ENCODE measurements at regions not wholly inside any gene's neighbourhood (a gene's known extent, or its start where the extent isn't known, plus 50 kb on each side); places are given as distances from the start of the nearest gene placed in this dataset.

DNA sequence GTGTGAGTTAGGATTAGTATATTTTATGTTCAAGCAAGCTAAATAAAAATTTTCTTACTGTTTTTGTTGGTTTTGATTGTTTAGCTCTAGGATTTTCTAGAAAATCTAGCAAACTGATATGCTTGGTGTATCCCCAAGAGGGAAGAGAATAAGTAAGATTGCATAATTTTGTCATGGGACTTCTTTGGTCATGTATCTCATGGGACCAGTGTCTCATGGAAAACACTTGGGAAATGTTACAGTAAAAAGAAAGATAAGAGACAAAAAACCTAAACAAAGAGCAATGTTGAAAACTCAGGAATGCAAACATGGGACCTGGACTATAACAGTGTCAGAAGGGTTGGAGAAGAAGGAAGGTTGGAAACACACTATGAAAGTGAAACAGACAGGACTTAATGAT is 119.4 kb downstream of the TLR4 start:
- Histone ChIP-seq H4K5ac (ENCODE audit: insufficient read length, low read depth, low read length) (no peak overlapping the region), H4K8ac (replicated peaks; ENCODE audit: insufficient read length, low read depth, low read length) (no peak overlapping the region), H3K23me2 (ENCODE audit: insufficient read length, low read depth, low read length, poor library complexity, severe bottlenecking) (no peaks in the 10 kb centered on the region), H2BK12ac (ENCODE audit: insufficient read length, low read depth, low read length) (no peak overlapping the region), H3K56ac (ENCODE audit: insufficient read length, low read depth, low read length) (no peak overlapping the region), H2BK20ac (ENCODE audit: low read depth, low read length, poor library complexity, severe bottlenecking) (no peak overlapping the region), H2BK5ac (ENCODE audit: insufficient read length, low read length) (no peak overlapping the region), H2AK5ac (ENCODE audit: insufficient read length, low read length) (no peak overlapping the region), H3K27me3 (ENCODE audit: insufficient read depth, low read length) (no peaks in the 10 kb centered on the region), H2AFZ (ENCODE audit: low read length) (no peak overlapping the region), H3K23ac (ENCODE audit: insufficient read length, low read depth, low read length) (no peak overlapping the region), H3K14ac (ENCODE audit: insufficient read depth, low read length) (no peak overlapping the region), H3K4me2 (ENCODE audit: insufficient read depth, insufficient read length, low read length) (no peak overlapping the region), H3K18ac (ENCODE audit: insufficient read length, low read depth, low read length) (no peak overlapping the region), H3K4ac (ENCODE audit: low read depth, low read length) (no peak overlapping the region), H3K4me1 (ENCODE audit: insufficient read depth, low read length) (0 out of 2 replicates have a peak, but pooled peaks cover 2% of the 10 kb centered on the region), H3K27ac (ENCODE audit: insufficient read length, low read depth, low read length) (no peak overlapping the region), H3K79me1 (ENCODE audit: insufficient read depth, low read depth, low read length, poor library complexity, severe bottlenecking) (no peaks in the 10 kb centered on the region), H3K9ac (ENCODE audit: extremely low read depth, insufficient read length, low read length) (no peak overlapping the region), H3K79me2 (ENCODE audit: insufficient read depth, low read length) (no peaks in the 10 kb centered on the region), H2BK120ac (ENCODE audit: low read depth, low read length, poor library complexity, severe bottlenecking) (no peak overlapping the region), H4K20me1 (ENCODE audit: control insufficient read depth, insufficient read depth, insufficient read length) (no peaks in the 10 kb centered on the region), H3T11ph (ENCODE audit: low read length) (no peak overlapping the region), H3K9me3 (ENCODE audit: control insufficient read depth, low read depth, low read length) (no peaks in the 10 kb centered on the region), H4K91ac (ENCODE audit: insufficient read length, low read depth, low read length) (no peak overlapping the region), H2BK15ac (ENCODE audit: low read depth, low read length) (no peak overlapping the region)
- Mint-ChIP-seq H3K36me3 (ENCODE audit: insufficient read depth in 1 of 3, low read depth in 3 of 3) (no peaks in the 10 kb centered on the region), H3K27me3 (ENCODE audit: low read depth) (no peaks in the 10 kb centered on the region), H3K9me3 (no peaks in the 10 kb centered on the region), H3K27ac (no peak overlapping the region), H3K4me1 (peaks cover 3 to 6% of the 10 kb centered on the region in 2 experiments; a peak in 3 of 4 replicates), H3K4me3 (no peak overlapping the region)
- TF ChIP-seq, protein P1, sequence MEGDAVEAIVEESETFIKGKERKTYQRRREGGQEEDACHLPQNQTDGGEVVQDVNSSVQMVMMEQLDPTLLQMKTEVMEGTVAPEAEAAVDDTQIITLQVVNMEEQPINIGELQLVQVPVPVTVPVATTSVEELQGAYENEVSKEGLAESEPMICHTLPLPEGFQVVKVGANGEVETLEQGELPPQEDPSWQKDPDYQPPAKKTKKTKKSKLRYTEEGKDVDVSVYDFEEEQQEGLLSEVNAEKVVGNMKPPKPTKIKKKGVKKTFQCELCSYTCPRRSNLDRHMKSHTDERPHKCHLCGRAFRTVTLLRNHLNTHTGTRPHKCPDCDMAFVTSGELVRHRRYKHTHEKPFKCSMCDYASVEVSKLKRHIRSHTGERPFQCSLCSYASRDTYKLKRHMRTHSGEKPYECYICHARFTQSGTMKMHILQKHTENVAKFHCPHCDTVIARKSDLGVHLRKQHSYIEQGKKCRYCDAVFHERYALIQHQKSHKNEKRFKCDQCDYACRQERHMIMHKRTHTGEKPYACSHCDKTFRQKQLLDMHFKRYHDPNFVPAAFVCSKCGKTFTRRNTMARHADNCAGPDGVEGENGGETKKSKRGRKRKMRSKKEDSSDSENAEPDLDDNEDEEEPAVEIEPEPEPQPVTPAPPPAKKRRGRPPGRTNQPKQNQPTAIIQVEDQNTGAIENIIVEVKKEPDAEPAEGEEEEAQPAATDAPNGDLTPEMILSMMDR (conservative IDR thresholded peaks at IDR 0.05) = no peak
- no peak for DNase-seq

Data from H9 (cell line).